ENCODE measurements at regions not wholly inside any gene's neighbourhood (a gene's known extent, or its start where the extent isn't known, plus 50 kb on each side); places are given as distances from the start of the nearest gene placed in this dataset.

DNA sequence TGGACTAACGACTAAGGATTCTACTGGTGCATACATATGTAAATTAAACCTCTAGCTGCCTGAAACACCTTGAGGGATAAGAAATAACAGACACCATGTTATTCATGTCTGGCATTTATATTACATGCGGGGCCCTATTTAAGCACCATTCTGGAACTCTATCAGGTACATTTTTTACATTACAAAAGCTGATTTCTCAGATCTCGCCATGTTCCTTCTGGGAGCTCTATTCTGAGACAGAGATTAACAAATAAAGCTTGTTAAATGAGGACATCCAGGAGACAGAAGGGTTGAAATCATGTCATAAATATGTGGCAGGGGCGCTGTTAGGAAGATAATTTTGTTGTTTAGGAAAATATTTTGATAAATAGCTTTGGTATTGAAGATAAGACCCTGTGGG, 93.4 kb upstream of the SLIT3 start:
- intact Hi-C loops (cut with micrococcal nuclease) (no loop called here), in situ Hi-C loops (cut with MboI) (no loop called here)
- ChIA-PET CTCF (ENCODE audit: low intra/inter-chr PET ratio) (no interaction called here), POLR2A (interaction anchor here (0.6 kb wide), 1 partner anchor 17 kb away, joined by 5 read pairs; no protein-coding TSS in a partner anchor)
- TF ChIP-seq BHLHE40 (IDR thresholded peaks at IDR 0.05; ENCODE audit: low read length) (no peak), EZH2 (IDR thresholded peaks at IDR 0.05; ENCODE audit: borderline replicate concordance, low read depth, low read length) (no peak), FOXK1 (CRISPR knock-in tag; IDR thresholded peaks at IDR 0.05; ENCODE audit: borderline replicate concordance) (no peak), ZNF696 (CRISPR knock-in tag; conservative IDR thresholded peaks at IDR 0.05) (no peak), ZNF695 (CRISPR knock-in tag; IDR thresholded peaks at IDR 0.05) (no peak), CC2D1A (IDR thresholded peaks at IDR 0.05) (no peak), MCM3 (IDR thresholded peaks at IDR 0.05) (no peak), ZBED1 (IDR thresholded peaks at IDR 0.05) (no peak)
- TF ChIP-seq, protein P1, sequence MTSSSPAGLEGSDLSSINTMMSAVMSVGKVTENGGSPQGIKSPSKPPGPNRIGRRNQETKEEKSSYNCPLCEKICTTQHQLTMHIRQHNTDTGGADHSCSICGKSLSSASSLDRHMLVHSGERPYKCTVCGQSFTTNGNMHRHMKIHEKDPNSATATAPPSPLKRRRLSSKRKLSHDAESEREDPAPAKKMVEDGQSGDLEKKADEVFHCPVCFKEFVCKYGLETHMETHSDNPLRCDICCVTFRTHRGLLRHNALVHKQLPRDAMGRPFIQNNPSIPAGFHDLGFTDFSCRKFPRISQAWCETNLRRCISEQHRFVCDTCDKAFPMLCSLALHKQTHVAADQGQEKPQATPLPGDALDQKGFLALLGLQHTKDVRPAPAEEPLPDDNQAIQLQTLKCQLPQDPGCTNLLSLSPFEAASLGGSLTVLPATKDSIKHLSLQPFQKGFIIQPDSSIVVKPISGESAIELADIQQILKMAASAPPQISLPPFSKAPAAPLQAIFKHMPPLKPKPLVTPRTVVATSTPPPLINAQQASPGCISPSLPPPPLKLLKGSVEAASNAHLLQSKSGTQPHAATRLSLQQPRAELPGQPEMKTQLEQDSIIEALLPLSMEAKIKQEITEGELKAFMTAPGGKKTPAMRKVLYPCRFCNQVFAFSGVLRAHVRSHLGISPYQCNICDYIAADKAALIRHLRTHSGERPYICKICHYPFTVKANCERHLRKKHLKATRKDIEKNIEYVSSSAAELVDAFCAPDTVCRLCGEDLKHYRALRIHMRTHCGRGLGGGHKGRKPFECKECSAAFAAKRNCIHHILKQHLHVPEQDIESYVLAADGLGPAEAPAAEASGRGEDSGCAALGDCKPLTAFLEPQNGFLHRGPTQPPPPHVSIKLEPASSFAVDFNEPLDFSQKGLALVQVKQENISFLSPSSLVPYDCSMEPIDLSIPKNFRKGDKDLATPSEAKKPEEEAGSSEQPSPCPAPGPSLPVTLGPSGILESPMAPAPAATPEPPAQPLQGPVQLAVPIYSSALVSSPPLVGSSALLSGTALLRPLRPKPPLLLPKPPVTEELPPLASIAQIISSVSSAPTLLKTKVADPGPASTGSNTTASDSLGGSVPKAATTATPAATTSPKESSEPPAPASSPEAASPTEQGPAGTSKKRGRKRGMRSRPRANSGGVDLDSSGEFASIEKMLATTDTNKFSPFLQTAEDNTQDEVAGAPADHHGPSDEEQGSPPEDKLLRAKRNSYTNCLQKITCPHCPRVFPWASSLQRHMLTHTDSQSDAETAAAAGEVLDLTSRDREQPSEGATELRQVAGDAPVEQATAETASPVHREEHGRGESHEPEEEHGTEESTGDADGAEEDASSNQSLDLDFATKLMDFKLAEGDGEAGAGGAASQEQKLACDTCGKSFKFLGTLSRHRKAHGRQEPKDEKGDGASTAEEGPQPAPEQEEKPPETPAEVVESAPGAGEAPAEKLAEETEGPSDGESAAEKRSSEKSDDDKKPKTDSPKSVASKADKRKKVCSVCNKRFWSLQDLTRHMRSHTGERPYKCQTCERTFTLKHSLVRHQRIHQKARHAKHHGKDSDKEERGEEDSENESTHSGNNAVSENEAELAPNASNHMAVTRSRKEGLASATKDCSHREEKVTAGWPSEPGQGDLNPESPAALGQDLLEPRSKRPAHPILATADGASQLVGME (CRISPR knock-in tag; IDR thresholded peaks at IDR 0.05): no peak
- TF ChIP-seq, protein P2, sequence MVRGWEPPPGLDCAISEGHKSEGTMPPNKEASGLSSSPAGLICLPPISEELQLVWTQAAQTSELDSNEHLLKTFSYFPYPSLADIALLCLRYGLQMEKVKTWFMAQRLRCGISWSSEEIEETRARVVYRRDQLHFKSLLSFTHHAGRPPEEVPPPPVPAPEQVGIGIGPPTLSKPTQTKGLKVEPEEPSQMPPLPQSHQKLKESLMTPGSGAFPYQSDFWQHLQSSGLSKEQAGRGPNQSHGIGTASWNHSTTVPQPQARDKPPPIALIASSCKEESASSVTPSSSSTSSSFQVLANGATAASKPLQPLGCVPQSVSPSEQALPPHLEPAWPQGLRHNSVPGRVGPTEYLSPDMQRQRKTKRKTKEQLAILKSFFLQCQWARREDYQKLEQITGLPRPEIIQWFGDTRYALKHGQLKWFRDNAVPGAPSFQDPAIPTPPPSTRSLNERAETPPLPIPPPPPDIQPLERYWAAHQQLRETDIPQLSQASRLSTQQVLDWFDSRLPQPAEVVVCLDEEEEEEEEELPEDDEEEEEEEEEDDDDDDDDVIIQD (CRISPR knock-in tag; IDR thresholded peaks at IDR 0.05): no peak
- no peaks in the 10 kb centered on the region for H3K27me3 ChIP-seq (ENCODE audit: control insufficient read depth in 2 of 2, insufficient read depth in 2 of 2, low read length in 2 of 2)
- no peak overlapping the region for H3K4me3 ChIP-seq
- DNase-seq (ENCODE audit: extremely low read depth in 1 of 4, low spot score in 3 of 4) (no peak), ATAC-seq (no peak), FAIRE-seq (no peak)
- no peaks in the 10 kb centered on the region for H3K79me2 ChIP-seq (ENCODE audit: control insufficient read depth, insufficient read depth, low read length)
- no TSS peak for BruUV-seq (replicated peaks)
- no peaks in the 10 kb centered on the region for H4K20me1 ChIP-seq (replicated peaks; ENCODE audit: control insufficient read depth, insufficient read depth, low read length)
- no peak overlapping the region for H3K4me2 ChIP-seq (ENCODE audit: insufficient read depth, low read length)
- no peaks in the 10 kb centered on the region for H3K36me3 ChIP-seq (ENCODE audit: control insufficient read depth, insufficient read depth, low read length)
- H3K4me1 ChIP-seq (replicated peaks in 1 of 2; ENCODE audit: control insufficient read depth in 2 of 2, insufficient read depth in 2 of 2, low read length in 2 of 2): no peaks in the 10 kb centered on the region
- no peaks in the 10 kb centered on the region for H3K9me1 ChIP-seq (ENCODE audit: control insufficient read depth, insufficient read depth, low read length)
- 0% methylated on average over 4 of the region's 4 CpGs for WGBS (ENCODE audit: insufficient coverage, low coverage, missing lambda C conversion rate)
- no peak overlapping the region for H3K9ac ChIP-seq (ENCODE audit: insufficient read depth in 1 of 2, low read depth in 2 of 2, low read length in 2 of 2)
- H3K27ac ChIP-seq (ENCODE audit: extremely low read depth, low read depth, low read length): no peak overlapping the region
- H3K9me3 ChIP-seq (replicated peaks; ENCODE audit: control insufficient read depth, insufficient read depth, low read depth, low read length): no peaks in the 10 kb centered on the region
- H2AFZ ChIP-seq (ENCODE audit: low read depth, low read length): no peak overlapping the region

All from K562 (cell line).